ENCODE measurements at regions not wholly inside any gene's neighbourhood (a gene's known extent, or its start where the extent isn't known, plus 50 kb on each side); places are given as distances from the start of the nearest gene placed in this dataset.

GRCh38 chr1:229993894-229994293 lies 73.1 kb upstream of the GALNT2 start:
- Histone ChIP-seq H3K79me1 (ENCODE audit: low read depth, low read length) (no peaks in the 10 kb centered on the region), H3K56ac (replicated peaks; ENCODE audit: insufficient read length, low read depth, low read length) (no peak overlapping the region), H3K27ac (ENCODE audit: low read depth, low read length) (no peak overlapping the region), H3K4me3 (ENCODE audit: extremely low read depth in 1 of 4, insufficient read depth in 2 of 4, low read depth in 3 of 4, low read length in 4 of 4) (no peak overlapping the region), H3K36me3 (ENCODE audit: control insufficient read depth in 2 of 4, insufficient read depth in 4 of 4, low read length in 3 of 4) (no peaks in the 10 kb centered on the region), H4K5ac (ENCODE audit: insufficient read length, low read depth, low read length) (no peak overlapping the region), H2AK5ac (ENCODE audit: low read depth, low read length) (no peak overlapping the region), H3K14ac (ENCODE audit: insufficient read length) (no peak overlapping the region), H3K79me2 (ENCODE audit: control insufficient read depth in 1 of 2, insufficient read depth in 2 of 2, low read length in 2 of 2) (no peaks in the 10 kb centered on the region), H3K27me3 (replicated peaks in 1 of 4; ENCODE audit: control insufficient read depth in 3 of 4, extremely low read depth in 1 of 4, insufficient read depth in 3 of 4, low read length in 3 of 4) (no peaks in the 10 kb centered on the region), H3K9me3 (ENCODE audit: insufficient read depth in 2 of 2, low read depth in 1 of 2, low read length in 1 of 2) (no peaks in the 10 kb centered on the region), H4K20me1 (replicated peaks in 1 of 2; ENCODE audit: control insufficient read depth in 1 of 2, insufficient read depth in 2 of 2, low read length in 2 of 2) (no peaks in the 10 kb centered on the region), H2BK12ac (ENCODE audit: low read depth, low read length) (no peak overlapping the region), H3K4me1 (replicated peaks in 1 of 4; ENCODE audit: control insufficient read depth in 3 of 4, insufficient read depth in 4 of 4, low read length in 3 of 4) (no peaks in the 10 kb centered on the region; a peak in 3 of 7 replicates), H3K9ac (replicated peaks in 1 of 4; ENCODE audit: extremely low read depth in 1 of 4, low read depth in 3 of 4, low read length in 3 of 4) (no peak overlapping the region), H4K8ac (ENCODE audit: extremely low read depth, insufficient read depth, low read length) (no peak overlapping the region), H2BK15ac (ENCODE audit: low read length) (no peak overlapping the region), H3K4me2 (ENCODE audit: insufficient read depth in 1 of 2, low read depth in 2 of 2, low read length in 2 of 2) (no peak overlapping the region), H3K4ac (replicated peaks; ENCODE audit: insufficient read length, low read depth, low read length) (no peak overlapping the region), H2BK5ac (ENCODE audit: low read depth, low read length) (no peak overlapping the region), H2BK20ac (ENCODE audit: low read length) (no peak overlapping the region), H3K18ac (ENCODE audit: extremely low read depth, low read length) (no peak overlapping the region), H3K23me2 (ENCODE audit: low read depth, low read length) (0 out of 2 replicates have a peak, but pooled peaks cover 2% of the 10 kb centered on the region), H2AFZ (ENCODE audit: low read length) (no peak overlapping the region), H3K23ac (ENCODE audit: insufficient read length) (no peak overlapping the region), H4K91ac (replicated peaks; ENCODE audit: insufficient read length, low read length) (no peak overlapping the region), H2BK120ac (replicated peaks; ENCODE audit: low read depth, low read length) (no peak overlapping the region)
- POLR2A ChIA-PET (ENCODE audit: partially characterized antibody) = no interaction called here
- 91% methylated on average over 3 of the region's 3 CpGs; no CpG with 5 or more reads in 1 of the 2 experiments for WGBS, 2 experiments (ENCODE audit: extremely low coverage in 1 of 2, insufficient coverage in 1 of 2, insufficient read length in 1 of 2, insufficient replicate concordance in 2 of 2, low coverage in 1 of 2, low lambda C conversion rate in 2 of 2, missing lambda C conversion rate in 1 of 2)
- CTCF ChIA-PET (ENCODE audit: partially characterized antibody) = no interaction called here
- DNase-seq (ENCODE audit: low read depth in 1 of 2, low spot score in 2 of 2) = no peak
- FAIRE-seq = no peak
- no peak for TF ChIP-seq EZH2 (IDR thresholded peaks at IDR 0.05; ENCODE audit: low read depth, low read length, severe bottlenecking)
- no peak for TF ChIP-seq GTF2F1 (IDR thresholded peaks at IDR 0.05; ENCODE audit: borderline replicate concordance, low read depth, low read length)
- no peak for TF ChIP-seq POLR2AphosphoS5 (IDR thresholded peaks at IDR 0.05; ENCODE audit: low read depth, low read length)
- no peak for TF ChIP-seq MAX (IDR thresholded peaks at IDR 0.05)
- TF ChIP-seq HDAC6 (IDR thresholded peaks at IDR 0.05; ENCODE audit: low read depth, low read length) = no peak
- TF ChIP-seq MAFK (IDR thresholded peaks at IDR 0.05; ENCODE audit: low read depth, low read length) = no peak
- TF ChIP-seq KDM1A (IDR thresholded peaks at IDR 0.05; ENCODE audit: borderline replicate concordance, low read length) = no peak
- TF ChIP-seq PHF8 (conservative IDR thresholded peaks at IDR 0.05; ENCODE audit: low read depth, low read length) = no peak
